Astrocyte (in vitro differentiated cells and primary cell): ENCODE measurements at regions not wholly inside any gene's neighbourhood (a gene's known extent, or its start where the extent isn't known, plus 50 kb on each side); places are given as distances from the start of the nearest gene placed in this dataset.

Experiments used
- CTCF ChIP-seq: IDR thresholded peaks from 2 replicates; pipeline ENCODE4 v1.5.1; 2011; ENCODE audit warnings: low read depth, mild to moderate bottlenecking, inconsistent platforms, low read length, moderate library complexity; ENCODE audit not compliant: insufficient read depth
- EZH2 ChIP-seq: IDR thresholded peaks from 2 replicates; pipeline ENCODE4 v1.6.1; 2012; ENCODE audit warnings: mild to moderate bottlenecking, low read length, inconsistent platforms; ENCODE audit not compliant: insufficient read depth

GRCh38 chr10:61059636-61060035, 115.7 kb upstream of the RHOBTB1 start:
- TF ChIP-seq CTCF (no peak), EZH2 (no peak)
